K562 (cell line): ENCODE measurements at regions not wholly inside any gene's neighbourhood (a gene's known extent, or its start where the extent isn't known, plus 50 kb on each side); places are given as distances from the start of the nearest gene placed in this dataset.

ENCODE experiments used
- EGR1 ChIP-seq: fragments of 450-650 bp; conservative IDR thresholded peaks from 2 replicates; pipeline ENCODE4 v1.6.1; 2017; ENCODE audit warnings: mild to moderate bottlenecking
- EP300 ChIP-seq: IDR thresholded peaks from 2 replicates; pipeline ENCODE4 v1.6.1; 2012; ENCODE audit warnings: low read length, improper control_type of control experiment
- FOXJ3 ChIP-seq: sonication (generic); formaldehyde crosslinking; IDR thresholded peaks from 2 replicates; pipeline ENCODE4 v1.4.0; 2020; ENCODE audit warnings: mild to moderate bottlenecking, missing genetic modification reagents
- HNRNPH1 ChIP-seq: fragments of 200-400 bp; formaldehyde crosslinking; optimal IDR thresholded peaks from 2 replicates; pipeline ENCODE3; 2017; ENCODE audit warnings: low read depth, mild to moderate bottlenecking, low read length, moderate library complexity
- HOMEZ ChIP-seq: fragments of 250-450 bp; sonication (Bioruptor Pico); IDR thresholded peaks from 2 replicates; pipeline ENCODE4 v1.4.0; 2020; ENCODE audit warnings: mild to moderate bottlenecking, moderate library complexity
- POLR2AphosphoS5 ChIP-seq: IDR thresholded peaks from 2 replicates; pipeline ENCODE4 v1.6.1; 2011; ENCODE audit warnings: mild to moderate bottlenecking, low read depth, low read length, moderate library complexity; ENCODE audit not compliant: control insufficient read depth, insufficient read depth
- ZBTB49 ChIP-seq: sonication (generic); formaldehyde crosslinking; IDR thresholded peaks from 2 replicates; pipeline ENCODE4 v1.8.0; 2022; ENCODE audit warnings: missing genetic modification reagents, mild to moderate bottlenecking, borderline replicate concordance
- ZFX ChIP-seq: sonication (generic); formaldehyde crosslinking; IDR thresholded peaks from 2 replicates; pipeline ENCODE4 v1.8.0; 2022; ENCODE audit warnings: mild to moderate bottlenecking, missing genetic modification reagents, moderate library complexity

GRCh38 chr1:67495327-67495726 lies 65.1 kb upstream of the SERBP1 start:
- no peak for TF ChIP-seq HNRNPH1
- no peak for TF ChIP-seq HOMEZ (CRISPR knock-in tag)
- TF ChIP-seq ZBTB49: no peak
- no peak for TF ChIP-seq POLR2AphosphoS5
- TF ChIP-seq FOXJ3 (CRISPR knock-in tag): no peak
- no peak for TF ChIP-seq EP300
- TF ChIP-seq ZFX: no peak
- no peak for TF ChIP-seq EGR1
